ENCODE measurements at regions not wholly inside any gene's neighbourhood (a gene's known extent, or its start where the extent isn't known, plus 50 kb on each side); places are given as distances from the start of the nearest gene placed in this dataset.
"Not testable (repeated sequence)": the region's sequence is repeated elsewhere in the genome, so short reads cannot be mapped to it uniquely, and the experiment has no call there.

GRCh38 chr3:5775100-5775499 lies 587.6 kb downstream of the EDEM1 start:
- POLR2A ChIA-PET, CTCF ChIA-PET: not testable (repeated sequence)

- CTCF ChIA-PET = no interaction called here
Measured at GRCh38 chr3:5784690-5785089, 597.2 kb downstream of the EDEM1 start.

GRCh38 chr3:5787861-5788488 lies 600.5 kb downstream of the EDEM1 start:
- ChIA-PET POLR2A (no interaction called here), CTCF (no interaction called here)

More at GRCh38 chr3:5784690-5785089, 597.2 kb downstream of the EDEM1 start:
- POLR2A ChIA-PET = no interaction called here

- POLR2A ChIA-PET = no interaction called here
Measured at GRCh38 chr3:5788496-5788895, 601.0 kb downstream of the EDEM1 start.

GRCh38 chr3:5791558-5791957 lies 604.1 kb downstream of the EDEM1 start:
- ChIA-PET CTCF (no interaction called here), POLR2A (no interaction called here)

More at GRCh38 chr3:5788496-5788895, 601.0 kb downstream of the EDEM1 start:
- CTCF ChIA-PET = no interaction called here

GRCh38 chr3:5796541-5796940 lies 609.0 kb downstream of the EDEM1 start:
- POLR2A ChIA-PET = no interaction called here
- CTCF ChIA-PET = no interaction called here

- POLR2A ChIA-PET = no interaction called here
- CTCF ChIA-PET = no interaction called here
Measured at GRCh38 chr3:5798809-5799208, 611.3 kb downstream of the EDEM1 start.

- CTCF ChIA-PET = no interaction called here
Measured at GRCh38 chr3:5799398-5799797, 611.9 kb downstream of the EDEM1 start.

GRCh38 chr3:5800965-5801364 lies 613.5 kb downstream of the EDEM1 start:
- CTCF ChIA-PET = interaction anchor here (0.7 kb wide), 1 partner anchor 555 kb away, joined by 3 read pairs; no protein-coding TSS in a partner anchor

More at GRCh38 chr3:5799398-5799797, 611.9 kb downstream of the EDEM1 start:
- POLR2A ChIA-PET = no interaction called here

GRCh38 chr3:5806192-5806591 lies 618.7 kb downstream of the EDEM1 start:
- ChIA-PET CTCF (no interaction called here), POLR2A (no interaction called here)

More at GRCh38 chr3:5800965-5801364, 613.5 kb downstream of the EDEM1 start:
- POLR2A ChIA-PET = no interaction called here

- ChIA-PET POLR2A (no interaction called here), CTCF (no interaction called here)
Measured at GRCh38 chr3:5809586-5810246, 622.2 kb downstream of the EDEM1 start.

GRCh38 chr3:5811016-5811415 lies 623.5 kb downstream of the EDEM1 start:
- CTCF ChIA-PET = no interaction called here
- POLR2A ChIA-PET = no interaction called here

GRCh38 chr3:5813521-5813920 lies 626.0 kb downstream of the EDEM1 start:
- ChIA-PET CTCF (no interaction called here), POLR2A (no interaction called here)

- ChIA-PET POLR2A (no interaction called here), CTCF (no interaction called here)
Measured at GRCh38 chr3:5822843-5823242, 635.3 kb downstream of the EDEM1 start.

GRCh38 chr3:5826467-5826866 lies 639.0 kb downstream of the EDEM1 start:
- ChIA-PET POLR2A (no interaction called here), CTCF (no interaction called here)

- POLR2A ChIA-PET = no interaction called here
Measured at GRCh38 chr3:5828251-5828650, 640.7 kb downstream of the EDEM1 start.

GRCh38 chr3:5840056-5840455 lies 652.5 kb downstream of the EDEM1 start:
- CTCF ChIA-PET = no interaction called here
- POLR2A ChIA-PET = no interaction called here

More at GRCh38 chr3:5828251-5828650, 640.7 kb downstream of the EDEM1 start:
- CTCF ChIA-PET = no interaction called here

GRCh38 chr3:5841599-5841998 lies 654.1 kb downstream of the EDEM1 start:
- CTCF ChIA-PET = no interaction called here

GRCh38 chr3:5846261-5846660 lies 658.8 kb downstream of the EDEM1 start:
- ChIA-PET POLR2A (no interaction called here), CTCF (no interaction called here)

More at GRCh38 chr3:5841599-5841998, 654.1 kb downstream of the EDEM1 start:
- POLR2A ChIA-PET = no interaction called here

GRCh38 chr3:5861151-5861550 lies 673.6 kb downstream of the EDEM1 start:
- CTCF ChIA-PET = no interaction called here

GRCh38 chr3:5874931-5875341 lies 687.4 kb downstream of the EDEM1 start:
- ChIA-PET CTCF (interaction anchor here (1.2 kb wide), 1 partner anchor 10 kb away, joined by 3 read pairs; no protein-coding TSS in a partner anchor), POLR2A (no interaction called here)

More at GRCh38 chr3:5861151-5861550, 673.6 kb downstream of the EDEM1 start:
- POLR2A ChIA-PET = no interaction called here

- POLR2A ChIA-PET = no interaction called here
- CTCF ChIA-PET = interaction anchor here (0.7 kb wide), 1 partner anchor 11 kb away, joined by 3 read pairs; no protein-coding TSS in a partner anchor
Measured at GRCh38 chr3:5888851-5889250, 701.3 kb downstream of the EDEM1 start.

Data from activated CD8-positive, alpha-beta memory T cell treated with anti-CD3 and anti-CD28 coated beads for 36 hours (primary cell).